Mucosa of rectum (tissue), 2 donors: ENCODE measurements at regions not wholly inside any gene's neighbourhood (a gene's known extent, or its start where the extent isn't known, plus 50 kb on each side); places are given as distances from the start of the nearest gene placed in this dataset.
"Not testable (repeated sequence)": the region's sequence is repeated elsewhere in the genome, so short reads cannot be mapped to it uniquely, and the experiment has no call there.

Experiments
- H3K27ac ChIP-seq, 2 donors: one replicate each; pipeline ENCODE4 v1.7.0; 2013; ENCODE audit warnings: inconsistent platforms in 2 of 2, low read depth in 2 of 2, low read length in 2 of 2
- H3K27me3 ChIP-seq, 2 donors: one replicate each; pipeline ENCODE4 v1.7.0; 2013; ENCODE audit warnings: low read length in 2 of 2; ENCODE audit not compliant: control insufficient read depth in 2 of 2, insufficient read depth in 2 of 2
- H3K36me3 ChIP-seq, 2 donors: one replicate each; pipeline ENCODE4 v1.7.0; 2013; ENCODE audit warnings: low read length in 2 of 2; ENCODE audit not compliant: control insufficient read depth in 2 of 2, insufficient read depth in 2 of 2
- H3K4me1 ChIP-seq, 2 donors: one replicate each; pipeline ENCODE4 v1.7.0; 2013; ENCODE audit warnings: low read length in 2 of 2, mild to moderate bottlenecking in 1 of 2; ENCODE audit not compliant: control insufficient read depth in 2 of 2, insufficient read depth in 2 of 2
- H3K4me3 ChIP-seq, 2 donors: one replicate each; pipeline ENCODE4 v1.7.0; 2013; ENCODE audit warnings: low read length in 2 of 2
- H3K9ac ChIP-seq, 2 donors: one replicate each; pipeline ENCODE4 v1.7.0; 2013; ENCODE audit warnings: low read length in 2 of 2, low read depth in 1 of 2, mild to moderate bottlenecking in 1 of 2
- H3K9me3 ChIP-seq, 2 donors: one replicate each; pipeline ENCODE4 v1.7.0; 2013; ENCODE audit warnings: low read length in 2 of 2; ENCODE audit not compliant: control insufficient read depth in 2 of 2
- donor health status: healthy.
- donor health status: Normal muscosa, but diverticular disease.

- H3K27me3 ChIP-seq = no peaks in the 10 kb centered on the region
- no peaks in the 10 kb centered on the region for H3K36me3 ChIP-seq
- no peak overlapping the region for H3K9ac ChIP-seq
- no peak overlapping the region for H3K4me3 ChIP-seq
- H3K4me1 ChIP-seq = no peaks in the 10 kb centered on the region
- no peak overlapping the region for H3K27ac ChIP-seq
- no peaks in the 10 kb centered on the region for H3K9me3 ChIP-seq
Measured at GRCh38 chr2:14094592-14094991, 537.9 kb upstream of the LRATD1 start.

- not testable (repeated sequence) for H3K27me3 ChIP-seq, H3K4me3 ChIP-seq, H3K9ac ChIP-seq, H3K9me3 ChIP-seq, H3K36me3 ChIP-seq, H3K4me1 ChIP-seq, H3K27ac ChIP-seq
Measured at GRCh38 chr2:14099101-14099500, 533.4 kb upstream of the LRATD1 start.

- Histone ChIP-seq H3K27ac (no peak overlapping the region), H3K9ac (no peak overlapping the region), H3K36me3 (no peaks in the 10 kb centered on the region)
Measured at GRCh38 chr2:14114275-14114674, 518.2 kb upstream of the LRATD1 start.

GRCh38 chr2:14120376-14120775, 512.1 kb upstream of the LRATD1 start:
- Histone ChIP-seq H3K4me1 (no peaks in the 10 kb centered on the region), H3K9ac (no peak overlapping the region), H3K27ac (no peak overlapping the region), H3K27me3 (no peaks in the 10 kb centered on the region), H3K4me3 (no peak overlapping the region), H3K36me3 (no peaks in the 10 kb centered on the region), H3K9me3 (no peaks in the 10 kb centered on the region)

More at GRCh38 chr2:14114275-14114674, 518.2 kb upstream of the LRATD1 start:
- Histone ChIP-seq H3K27me3 (no peaks in the 10 kb centered on the region), H3K4me1 (no peaks in the 10 kb centered on the region), H3K9me3 (no peaks in the 10 kb centered on the region), H3K4me3 (no peak overlapping the region)

- Histone ChIP-seq H3K4me1 (no peaks in the 10 kb centered on the region), H3K36me3 (no peaks in the 10 kb centered on the region), H3K9me3 (no peaks in the 10 kb centered on the region), H3K9ac (no peak overlapping the region), H3K27ac (no peak overlapping the region), H3K4me3 (no peak overlapping the region), H3K27me3 (no peaks in the 10 kb centered on the region)
Measured at GRCh38 chr2:14123436-14124103, 508.9 kb upstream of the LRATD1 start.

- Histone ChIP-seq H3K27me3 (no peaks in the 10 kb centered on the region), H3K9ac (no peak overlapping the region), H3K4me3 (no peak overlapping the region), H3K27ac (no peak overlapping the region), H3K9me3 (no peaks in the 10 kb centered on the region), H3K4me1 (no peaks in the 10 kb centered on the region), H3K36me3 (no peaks in the 10 kb centered on the region)
Measured at GRCh38 chr2:14125624-14126293, 506.8 kb upstream of the LRATD1 start.

- Histone ChIP-seq H3K9ac (no peak overlapping the region), H3K27me3 (no peaks in the 10 kb centered on the region), H3K4me3 (no peak overlapping the region), H3K36me3 (no peaks in the 10 kb centered on the region), H3K9me3 (no peaks in the 10 kb centered on the region), H3K27ac (no peak overlapping the region), H3K4me1 (no peaks in the 10 kb centered on the region)
Measured at GRCh38 chr2:14126846-14127245, 505.7 kb upstream of the LRATD1 start.

GRCh38 chr2:14127765-14128164, 504.8 kb upstream of the LRATD1 start:
- Histone ChIP-seq H3K4me1 (no peaks in the 10 kb centered on the region), H3K9ac (no peak overlapping the region), H3K27me3 (no peaks in the 10 kb centered on the region), H3K9me3 (no peaks in the 10 kb centered on the region), H3K36me3 (no peaks in the 10 kb centered on the region), H3K27ac (no peak overlapping the region), H3K4me3 (no peak overlapping the region)

GRCh38 chr2:14132386-14132785, 500.1 kb upstream of the LRATD1 start:
- Histone ChIP-seq H3K9ac (no peak overlapping the region), H3K4me3 (no peak overlapping the region), H3K27ac (no peak overlapping the region), H3K4me1 (no peaks in the 10 kb centered on the region), H3K36me3 (no peaks in the 10 kb centered on the region), H3K9me3 (no peaks in the 10 kb centered on the region), H3K27me3 (no peaks in the 10 kb centered on the region)

GRCh38 chr2:14134771-14135170, 497.7 kb upstream of the LRATD1 start:
- Histone ChIP-seq H3K4me1 (no peaks in the 10 kb centered on the region), H3K36me3 (no peaks in the 10 kb centered on the region), H3K9me3 (no peaks in the 10 kb centered on the region), H3K27ac (no peak overlapping the region), H3K9ac (no peak overlapping the region), H3K27me3 (no peaks in the 10 kb centered on the region), H3K4me3 (no peak overlapping the region)
